Stimulated activated naive CD8-positive, alpha-beta T cell treated with anti-CD3 and anti-CD28 coated beads, Interleukin-15, amount 100 ng/mL, for 72 hours (primary cell): ENCODE measurements at regions not wholly inside any gene's neighbourhood (a gene's known extent, or its start where the extent isn't known, plus 50 kb on each side); places are given as distances from the start of the nearest gene placed in this dataset.

Source experiments
- ATAC-seq: fragments of 150-1000 bp; cut with Tn5 transposase; 2 replicates; pipeline ENCODE4 v1.10.0; 2021; ENCODE audit warnings: mild to moderate bottlenecking, moderate library complexity
- DNase-seq, 2 donors: peaks; one replicate each; pipeline ENCODE4 v3.0.0; 2021 to 2022
- H3K27ac Mint-ChIP-seq, 2 donors: one replicate each; pipeline ENCODE4 v1.8.0; 2022; ENCODE audit warnings: mild to moderate bottlenecking in 2 of 2, mixed read lengths in 2 of 2, moderate library complexity in 2 of 2
- H3K27me3 Mint-ChIP-seq: one replicate; pipeline ENCODE4 v1.8.0; 2022; ENCODE audit warnings: mixed read lengths
- H3K4me1 Mint-ChIP-seq: one replicate; pipeline ENCODE4 v1.8.0; 2022; ENCODE audit warnings: mild to moderate bottlenecking, mixed read lengths
- H3K4me3 Mint-ChIP-seq, 2 donors: one replicate each; pipeline ENCODE4 v1.8.0; 2022; ENCODE audit warnings: mild to moderate bottlenecking in 2 of 2, mixed read lengths in 2 of 2, moderate library complexity in 1 of 2
- H3K9me3 Mint-ChIP-seq, 2 donors: one replicate each; pipeline ENCODE4 v1.8.0; 2022; ENCODE audit warnings: mixed read lengths in 2 of 2

DNA sequence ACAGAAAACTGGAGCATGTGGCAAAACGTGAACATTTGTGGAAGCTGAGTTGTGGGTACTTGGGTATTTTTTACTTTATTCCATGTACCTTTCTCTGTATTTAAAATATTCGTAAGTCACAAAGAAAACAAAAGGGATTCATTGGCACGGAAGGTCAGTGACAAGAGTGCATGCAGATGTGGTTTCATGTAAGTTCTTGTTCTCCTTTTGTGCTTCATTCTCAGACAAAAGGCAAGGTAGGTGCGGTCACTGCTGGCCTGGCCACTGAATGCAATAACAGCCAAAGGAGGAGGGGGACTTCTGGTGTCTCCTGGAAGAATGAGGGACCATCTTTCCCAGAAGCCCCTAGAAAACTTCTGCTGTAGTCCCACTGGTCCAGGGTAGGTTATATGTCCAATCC lies 200.0 kb upstream of the TOPAZ1 start:
- no peak overlapping the region for H3K4me3 Mint-ChIP-seq
- peaks cover 16% of the 10 kb centered on the region for H3K4me1 Mint-ChIP-seq
- no peak overlapping the region for H3K27ac Mint-ChIP-seq
- no peaks in the 10 kb centered on the region for H3K9me3 Mint-ChIP-seq
- ATAC-seq (no peak), DNase-seq (no peak)
- H3K27me3 Mint-ChIP-seq: peaks cover 41% of the 10 kb centered on the region

DNA sequence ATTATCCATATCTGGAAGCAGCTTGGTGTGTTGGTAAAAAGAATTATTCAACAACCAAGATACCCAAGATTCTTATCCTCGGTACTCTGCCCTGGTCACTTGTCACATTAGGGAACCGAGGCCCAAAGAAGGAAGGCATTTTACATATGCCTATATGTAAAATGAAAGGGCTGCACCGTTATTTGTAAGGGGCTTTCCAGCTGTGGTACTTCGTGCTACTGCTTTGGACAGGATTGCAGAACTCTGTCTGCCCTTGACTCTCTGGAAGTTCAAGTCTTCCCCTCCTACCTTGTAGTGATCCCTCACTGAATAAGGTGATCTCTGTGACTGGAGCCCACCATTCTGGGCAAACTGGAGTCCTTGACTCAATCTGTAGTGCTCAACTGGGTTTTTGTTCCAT lies 198.9 kb upstream of the TOPAZ1 start:
- no peak overlapping the region for H3K4me3 Mint-ChIP-seq
- DNase-seq (no peak), ATAC-seq (no peak)
- H3K27ac Mint-ChIP-seq: no peak overlapping the region
- H3K9me3 Mint-ChIP-seq: no peaks in the 10 kb centered on the region
- H3K4me1 Mint-ChIP-seq: peaks cover 22% of the 10 kb centered on the region
- H3K27me3 Mint-ChIP-seq: peaks cover 50% of the 10 kb centered on the region

DNA sequence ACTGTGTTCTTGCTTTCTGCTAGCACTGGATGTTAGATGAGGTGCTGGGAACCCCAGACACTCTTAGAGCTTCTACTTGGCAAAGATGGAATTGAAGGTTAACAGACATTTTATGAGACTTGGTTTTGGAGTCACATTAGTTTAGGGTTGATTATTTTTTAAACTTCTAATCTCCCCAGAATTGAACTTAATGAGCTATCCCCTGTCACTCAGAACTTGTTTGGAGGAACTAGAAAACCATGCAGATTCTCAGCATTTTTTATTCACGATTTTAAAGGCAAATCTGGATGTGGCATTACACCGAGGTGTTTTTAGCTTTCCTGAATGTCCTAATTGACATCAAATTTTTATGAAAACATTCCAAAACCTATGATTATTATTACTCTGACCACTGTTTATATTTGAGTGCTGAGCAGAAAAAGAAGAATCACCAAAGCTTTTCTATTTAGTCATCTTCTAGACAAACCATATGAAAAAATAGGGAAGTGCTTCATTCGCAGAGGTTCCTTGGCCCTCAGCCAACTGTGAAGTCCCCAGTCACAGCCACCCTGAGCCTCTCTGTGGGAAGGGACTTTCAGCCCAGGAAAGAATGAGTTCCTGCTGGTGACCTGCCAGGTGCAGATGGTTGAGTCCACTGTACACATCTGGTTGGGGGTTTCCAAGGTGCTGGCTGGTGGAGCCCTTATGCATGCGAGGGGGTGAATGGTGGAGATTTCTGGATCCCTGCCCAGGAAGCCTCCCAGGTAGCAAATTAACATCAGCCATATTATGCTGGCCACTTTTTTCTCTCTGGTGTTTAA lies 196.0 kb upstream of the TOPAZ1 start:
- DNase-seq (peak; percentile 25 to 77), ATAC-seq (peak; percentile 98)
- Mint-ChIP-seq H3K9me3 (no peaks in the 10 kb centered on the region), H3K27me3 (peaks cover 48% of the 10 kb centered on the region), H3K27ac (no peak overlapping the region), H3K4me3 (peak overlapping the region in 1 of 2 donors; percentile 18), H3K4me1 (peaks cover 27% of the 10 kb centered on the region)

DNA sequence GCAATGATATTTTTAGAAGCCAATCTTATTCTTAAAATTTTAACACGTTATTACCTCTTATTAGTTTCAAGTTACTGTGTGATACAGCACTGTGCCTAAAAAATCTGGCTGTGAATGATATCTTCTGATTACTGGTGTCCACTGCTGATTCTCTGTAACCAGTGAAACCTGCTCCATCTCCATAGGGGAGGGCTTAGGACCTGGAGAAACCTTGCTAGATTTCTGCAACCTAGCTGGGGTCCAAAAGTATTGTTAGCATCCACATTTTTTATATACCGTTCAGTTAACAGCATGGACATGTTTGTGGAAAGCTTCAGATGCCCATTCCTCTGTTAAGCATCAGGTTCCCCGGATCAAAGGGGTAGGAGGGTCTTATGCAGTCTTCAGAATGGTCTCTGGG lies 193.9 kb upstream of the TOPAZ1 start:
- ATAC-seq: no peak
- H3K9me3 Mint-ChIP-seq: no peaks in the 10 kb centered on the region
- no peak for DNase-seq
- no peak overlapping the region for H3K4me3 Mint-ChIP-seq
- peaks cover 50% of the 10 kb centered on the region for H3K27me3 Mint-ChIP-seq
- H3K27ac Mint-ChIP-seq: no peak overlapping the region
- H3K4me1 Mint-ChIP-seq: peaks cover 27% of the 10 kb centered on the region

DNA sequence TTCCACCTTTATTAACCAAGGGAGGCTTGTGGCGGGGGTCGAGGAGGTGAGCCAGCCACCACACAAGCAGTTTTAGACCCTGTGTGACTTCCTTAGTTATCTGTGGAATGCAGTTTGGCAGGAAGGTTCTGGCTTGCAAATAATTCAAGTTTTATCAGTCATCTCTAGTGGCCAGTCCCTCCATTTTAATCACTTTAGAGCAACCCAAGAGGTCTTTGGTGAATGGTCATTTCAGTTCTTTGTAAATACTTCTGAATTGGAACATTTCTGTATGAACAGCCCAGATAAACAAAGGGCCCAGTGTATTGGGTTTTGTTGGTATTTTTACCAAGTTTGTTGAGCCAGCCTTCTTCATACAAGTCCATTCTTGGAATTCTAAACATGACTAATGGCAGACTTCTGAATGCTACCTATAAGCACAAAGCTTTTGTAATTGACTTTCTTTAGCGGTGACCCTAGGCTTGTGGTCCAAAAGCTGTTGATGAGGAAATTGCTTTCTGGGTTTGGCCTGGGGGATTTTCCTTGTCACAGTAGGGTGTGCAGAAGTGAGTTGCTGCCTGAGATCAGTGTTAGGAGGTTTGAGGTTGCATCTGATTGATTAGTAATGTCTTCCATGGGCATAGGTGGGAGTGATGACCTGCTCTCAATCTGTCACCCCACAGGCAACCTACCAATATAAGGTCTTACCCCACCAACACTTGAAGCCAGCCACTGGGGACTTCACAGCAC lies 193.3 kb upstream of the TOPAZ1 start:
- no peak for DNase-seq
- peak overlapping the region in 1 of 2 donors; percentile 42 for H3K27ac Mint-ChIP-seq

DNA sequence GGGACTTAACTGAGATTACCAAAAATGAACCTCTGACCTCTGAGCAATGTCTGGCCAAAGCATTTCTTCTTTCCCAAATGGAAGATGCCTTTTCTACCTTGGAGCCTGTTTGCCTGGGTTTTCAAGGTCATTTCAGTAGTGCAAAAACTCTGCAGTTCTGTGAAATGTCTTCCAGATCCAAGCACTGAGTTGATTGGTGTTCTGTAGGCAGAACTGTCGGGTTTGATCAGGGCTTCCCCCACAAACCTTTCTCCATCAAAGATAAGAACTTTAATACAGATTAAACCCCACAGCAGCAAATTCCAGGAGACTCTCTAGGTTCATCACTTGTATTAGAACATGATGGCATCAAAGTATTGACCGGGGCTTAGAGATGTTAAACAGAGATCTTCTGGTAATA lies 192.7 kb upstream of the TOPAZ1 start:
- peaks cover 47% of the 10 kb centered on the region for H3K27me3 Mint-ChIP-seq
- no peak overlapping the region for H3K4me3 Mint-ChIP-seq
- H3K27ac Mint-ChIP-seq: no peak overlapping the region
- DNase-seq: no peak
- no peaks in the 10 kb centered on the region for H3K9me3 Mint-ChIP-seq
- H3K4me1 Mint-ChIP-seq: peaks cover 27% of the 10 kb centered on the region
- ATAC-seq: no peak

More for the DNA sequence above, 193.3 kb upstream of the TOPAZ1 start:
- H3K4me1 Mint-ChIP-seq: peaks cover 27% of the 10 kb centered on the region
- ATAC-seq: peak; percentile 24
- H3K4me3 Mint-ChIP-seq: no peak overlapping the region
- H3K9me3 Mint-ChIP-seq: no peaks in the 10 kb centered on the region
- H3K27me3 Mint-ChIP-seq: peaks cover 46% of the 10 kb centered on the region

DNA sequence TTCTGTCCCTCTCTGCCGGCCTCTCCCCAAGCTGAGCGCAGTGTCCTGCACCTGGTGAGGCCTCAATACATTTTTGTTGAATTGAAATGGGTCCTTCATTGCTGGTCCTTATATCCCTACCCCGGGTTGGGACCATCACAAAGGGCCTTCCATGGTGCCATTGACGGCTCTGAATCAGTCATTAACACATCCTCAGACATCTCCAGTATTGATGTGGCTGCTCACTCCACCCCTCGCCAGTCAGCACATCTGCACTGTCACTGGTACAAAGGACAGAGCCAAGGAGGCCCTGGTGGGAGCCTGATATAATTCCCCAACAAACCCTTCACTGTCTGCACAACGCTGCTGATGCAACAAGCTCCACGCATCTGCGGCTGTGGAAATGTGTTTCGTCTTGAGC lies 191.6 kb upstream of the TOPAZ1 start:
- DNase-seq (no peak), ATAC-seq (no peak)
- Mint-ChIP-seq H3K4me1 (peaks cover 27% of the 10 kb centered on the region), H3K9me3 (no peaks in the 10 kb centered on the region), H3K27me3 (peaks cover 52% of the 10 kb centered on the region), H3K4me3 (no peak overlapping the region), H3K27ac (no peak overlapping the region)

DNA sequence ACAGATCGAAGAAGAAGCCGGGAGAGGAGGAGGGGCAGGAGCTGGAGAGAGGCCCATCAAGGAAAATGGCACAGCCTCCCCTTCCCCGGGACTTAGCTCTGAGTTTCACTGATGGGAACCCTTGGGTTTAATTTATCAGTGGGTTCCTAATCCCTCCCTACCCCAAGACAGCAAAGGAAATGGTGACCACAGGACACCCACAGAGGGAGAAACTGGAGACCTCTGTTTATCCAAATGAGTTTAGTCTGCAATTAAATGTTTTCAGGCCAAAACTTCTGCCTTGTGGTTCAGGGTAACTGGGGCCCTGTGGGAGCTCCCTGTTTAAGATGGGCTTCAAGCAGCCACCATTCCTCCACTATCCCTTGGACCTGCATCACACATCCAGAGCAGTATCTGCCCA lies 190.8 kb upstream of the TOPAZ1 start:
- Mint-ChIP-seq H3K27me3 (peaks cover 52% of the 10 kb centered on the region), H3K4me3 (no peak overlapping the region), H3K9me3 (no peaks in the 10 kb centered on the region), H3K4me1 (peaks cover 20% of the 10 kb centered on the region), H3K27ac (no peak overlapping the region)
- no peak for DNase-seq
- no peak for ATAC-seq

DNA sequence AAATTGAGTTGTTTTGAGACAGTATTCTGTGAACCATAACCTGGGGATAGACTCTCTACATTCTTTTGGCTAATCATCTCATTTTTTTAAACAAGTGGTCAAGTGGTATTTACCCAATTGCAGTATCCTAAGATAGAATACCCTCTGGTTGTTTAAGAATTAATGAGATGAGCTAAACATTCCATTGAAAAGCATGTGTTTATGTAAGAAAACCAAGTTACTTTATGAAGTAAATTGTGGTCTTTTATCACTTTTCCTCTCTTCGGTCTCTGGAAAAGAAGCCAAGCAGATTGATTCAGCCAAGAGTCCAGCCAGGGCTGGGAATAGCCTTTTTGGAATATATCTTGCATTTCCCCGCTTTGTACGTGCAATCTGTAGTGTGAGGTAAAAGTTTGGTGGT lies 185.7 kb upstream of the TOPAZ1 start:
- Mint-ChIP-seq H3K9me3 (no peaks in the 10 kb centered on the region), H3K27me3 (peaks cover 32% of the 10 kb centered on the region), H3K27ac (no peak overlapping the region), H3K4me1 (peaks cover 33% of the 10 kb centered on the region), H3K4me3 (no peak overlapping the region)
- DNase-seq (no peak), ATAC-seq (no peak)

DNA sequence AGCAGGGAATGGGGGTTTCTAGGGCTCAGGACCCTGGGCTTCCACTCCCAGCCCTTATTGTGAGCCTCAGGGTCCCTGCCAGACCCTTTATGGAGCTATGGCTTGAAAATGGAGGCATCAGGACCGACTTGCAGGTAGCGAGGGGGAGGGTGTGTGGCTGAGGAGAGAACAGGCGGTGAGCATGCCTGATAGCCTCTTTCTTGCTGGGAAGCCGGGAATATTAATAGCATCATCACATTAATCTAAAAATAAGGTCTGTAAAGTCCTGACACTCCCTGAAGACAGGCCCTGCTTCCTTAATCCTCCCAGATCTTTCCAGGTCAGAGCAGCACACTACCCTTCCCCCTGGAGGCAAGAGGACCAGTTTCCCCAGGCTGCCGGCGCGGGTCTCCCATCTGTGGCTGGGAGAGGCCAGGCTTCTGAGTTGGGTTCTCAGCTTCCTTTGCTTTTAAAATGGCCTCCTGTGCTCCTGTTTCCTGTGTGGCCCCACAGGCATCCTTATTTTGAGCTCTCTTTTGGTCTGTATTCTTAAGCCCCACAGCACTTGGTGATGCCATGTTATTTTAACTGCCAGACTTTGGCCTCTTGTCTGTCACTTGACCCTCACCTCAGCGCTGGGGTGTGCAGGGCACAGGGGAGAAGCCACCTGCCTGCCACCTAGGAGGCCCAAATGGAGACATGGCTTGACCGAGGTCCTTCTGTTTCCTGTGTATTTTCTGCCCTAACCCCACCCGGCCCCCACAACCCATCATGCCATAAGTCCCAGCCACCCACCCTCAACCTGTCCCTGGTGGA lies 185.0 kb upstream of the TOPAZ1 start:
- Mint-ChIP-seq H3K4me1 (peaks cover 35% of the 10 kb centered on the region), H3K9me3 (no peaks in the 10 kb centered on the region), H3K4me3 (no peak overlapping the region), H3K27me3 (peaks cover 25% of the 10 kb centered on the region), H3K27ac (peak overlapping the region in 1 of 2 donors; percentile 28)
- no peak for DNase-seq
- no peak for ATAC-seq

DNA sequence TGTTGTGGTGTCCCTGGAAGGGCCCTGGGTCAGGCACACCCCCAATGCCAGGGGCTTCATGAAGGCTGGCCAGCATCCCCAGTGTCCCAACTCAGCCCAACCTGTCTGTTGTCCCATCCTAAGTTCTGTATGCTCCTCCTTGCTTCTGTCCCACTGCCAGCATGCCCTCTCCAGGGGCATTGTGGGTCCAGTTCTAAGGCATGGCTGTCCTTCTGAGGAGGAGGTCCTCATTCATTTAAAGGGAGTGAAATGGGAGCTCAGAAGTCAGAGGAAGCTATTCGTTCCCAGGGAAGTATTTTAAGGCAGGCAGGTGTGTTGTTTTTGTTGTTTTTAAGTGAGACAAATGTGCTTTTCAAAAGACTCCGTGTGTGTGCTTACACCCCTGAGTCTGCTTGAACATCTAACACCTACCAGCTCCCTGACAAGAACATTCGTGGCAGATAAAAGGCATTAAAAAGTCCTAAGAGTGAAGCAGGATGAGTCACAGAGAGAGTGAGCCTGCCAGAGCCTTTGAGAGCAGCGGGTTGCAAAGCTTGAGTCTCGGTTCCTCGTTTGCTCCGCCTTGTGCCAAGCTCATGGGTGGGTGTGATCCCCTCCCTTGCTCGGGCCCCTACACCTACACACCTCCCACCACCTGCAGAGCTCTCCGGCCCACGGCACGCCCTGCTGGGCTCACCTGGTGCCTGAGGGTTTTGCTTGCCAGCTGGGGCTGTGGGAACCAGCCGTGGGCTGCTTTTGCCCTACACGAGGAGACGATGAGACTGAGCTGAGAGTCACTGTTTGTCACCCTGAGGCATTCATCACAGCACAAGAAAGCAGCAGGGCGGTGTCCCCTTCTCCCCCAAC lies 183.4 kb upstream of the TOPAZ1 start:
- Mint-ChIP-seq H3K9me3 (no peaks in the 10 kb centered on the region), H3K4me1 (peaks cover 35% of the 10 kb centered on the region), H3K27ac (no peak overlapping the region), H3K27me3 (peaks cover 18% of the 10 kb centered on the region), H3K4me3 (peak overlapping the region; percentile 65 to 76)
- DNase-seq (peak; percentile 31 to 33), ATAC-seq (peak; percentile 84)

DNA sequence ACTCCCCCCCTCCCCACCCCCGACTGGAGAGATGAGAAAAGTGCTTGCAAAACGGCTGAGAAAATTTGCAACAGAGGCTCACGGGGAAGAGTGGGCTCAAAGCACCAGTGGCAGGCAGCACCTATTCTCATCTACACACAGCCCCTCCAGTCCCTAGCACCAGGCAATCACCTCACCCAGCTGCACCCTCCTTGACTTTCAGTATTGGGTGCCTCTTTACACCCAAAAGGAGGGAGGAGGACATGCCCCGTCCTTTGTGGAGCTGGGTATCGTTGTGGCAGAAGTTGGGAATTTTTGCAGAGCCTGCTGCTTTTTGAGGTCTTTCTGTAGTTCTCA lies 182.8 kb upstream of the TOPAZ1 start:
- Mint-ChIP-seq H3K4me1 (peaks cover 35% of the 10 kb centered on the region), H3K4me3 (no peak overlapping the region), H3K27ac (no peak overlapping the region), H3K9me3 (no peaks in the 10 kb centered on the region), H3K27me3 (peaks cover 13% of the 10 kb centered on the region)
- DNase-seq (no peak), ATAC-seq (peak; percentile 47)

DNA sequence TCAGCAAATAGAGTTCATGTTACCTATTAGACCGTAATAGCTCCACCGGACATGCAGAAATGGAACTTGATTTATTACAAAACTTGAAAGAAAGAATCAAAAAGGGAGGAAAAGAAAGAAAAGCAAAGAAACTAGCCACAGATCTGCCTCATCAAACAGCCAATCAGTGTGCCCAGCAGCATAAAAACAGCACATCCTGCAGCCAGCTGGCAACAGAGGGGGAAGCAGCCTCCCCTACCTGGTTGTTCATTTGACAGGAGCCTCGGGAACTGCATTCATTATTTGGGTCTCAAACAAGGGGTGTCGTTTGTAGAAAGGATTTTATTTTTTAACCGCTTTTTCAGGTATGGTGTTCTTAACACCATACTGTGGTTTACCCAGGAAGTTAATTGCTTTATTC lies 181.5 kb upstream of the TOPAZ1 start:
- Mint-ChIP-seq H3K4me3 (peak overlapping the region in 1 of 2 donors; percentile 9), H3K27ac (no peak overlapping the region), H3K9me3 (no peaks in the 10 kb centered on the region), H3K27me3 (peaks cover 7% of the 10 kb centered on the region), H3K4me1 (peaks cover 35% of the 10 kb centered on the region)
- ATAC-seq (no peak), DNase-seq (no peak)

DNA sequence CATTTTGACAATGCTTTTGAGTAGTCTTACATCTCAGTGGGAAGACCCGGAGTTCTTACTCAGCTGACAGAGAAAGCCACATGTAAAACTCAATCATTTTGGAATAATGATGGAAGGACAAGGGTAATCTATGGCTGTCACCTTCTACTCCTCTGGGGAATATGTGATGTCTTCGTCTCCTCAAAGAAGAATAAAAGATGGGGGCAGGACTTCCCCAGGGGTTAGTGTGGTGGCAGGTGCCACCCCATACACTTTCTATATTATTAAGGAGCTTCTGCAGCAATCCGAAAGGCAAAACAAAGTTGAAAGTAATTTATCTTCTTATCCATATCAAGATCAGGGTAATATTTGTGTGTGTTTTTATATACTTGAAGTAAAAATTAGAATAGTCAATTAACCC lies 180.4 kb upstream of the TOPAZ1 start:
- Mint-ChIP-seq H3K4me1 (peaks cover 35% of the 10 kb centered on the region), H3K9me3 (no peaks in the 10 kb centered on the region), H3K4me3 (no peak overlapping the region), H3K27me3 (peaks cover 7% of the 10 kb centered on the region), H3K27ac (no peak overlapping the region)
- DNase-seq: no peak
- ATAC-seq: no peak

DNA sequence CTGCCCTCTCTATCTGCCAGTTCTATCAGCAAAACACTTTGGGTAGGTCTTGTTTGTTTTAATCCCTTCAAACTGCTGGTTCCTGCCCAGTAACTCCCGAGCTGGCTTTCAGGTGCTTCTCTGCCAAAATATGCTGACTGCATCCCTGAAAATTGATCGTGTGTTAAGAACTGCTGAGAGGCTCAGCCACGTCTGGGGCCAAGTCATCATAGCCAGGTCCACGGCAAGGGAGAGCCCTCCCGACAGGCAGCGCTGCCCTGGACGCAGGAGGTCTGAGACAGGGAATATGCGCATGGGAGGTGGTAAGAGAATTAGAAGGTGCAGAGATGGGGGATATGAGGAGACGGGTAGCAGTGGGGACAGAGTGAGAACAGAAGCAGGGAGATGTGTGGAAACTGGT lies 179.7 kb upstream of the TOPAZ1 start:
- no peak overlapping the region for H3K27ac Mint-ChIP-seq
- H3K4me3 Mint-ChIP-seq: no peak overlapping the region
- no peak for ATAC-seq
- H3K27me3 Mint-ChIP-seq: peaks cover 7% of the 10 kb centered on the region
- peaks cover 35% of the 10 kb centered on the region for H3K4me1 Mint-ChIP-seq
- no peaks in the 10 kb centered on the region for H3K9me3 Mint-ChIP-seq
- DNase-seq: no peak
